Keratinocyte (primary cell): ENCODE measurements at regions not wholly inside any gene's neighbourhood (a gene's known extent, or its start where the extent isn't known, plus 50 kb on each side); places are given as distances from the start of the nearest gene placed in this dataset.

Source experiments
- EZH2 ChIP-seq: IDR thresholded peaks from one replicate; pipeline ENCODE4 v1.6.1; 2012; ENCODE audit warnings: inconsistent platforms, mild to moderate bottlenecking, low read length, moderate library complexity
- TF ChIP-seq, protein P1 (sequence below), 3 experiments: IDR thresholded peaks in 1 of 3; conservative IDR thresholded peaks in 1 of 3; optimal IDR thresholded peaks in 1 of 3; 2 replicates in 2 of 3; 3 replicates in 1 of 3; pipeline versions ENCODE3 to v1.5.1; 2011; ENCODE audit warnings: low read length in 3 of 3, mild to moderate bottlenecking in 3 of 3, moderate library complexity in 2 of 3, control low read depth in 1 of 3, inconsistent platforms in 1 of 3; ENCODE audit not compliant: insufficient read depth in 2 of 3; ENCODE audit errors: extremely low read depth in 1 of 3

DNA sequence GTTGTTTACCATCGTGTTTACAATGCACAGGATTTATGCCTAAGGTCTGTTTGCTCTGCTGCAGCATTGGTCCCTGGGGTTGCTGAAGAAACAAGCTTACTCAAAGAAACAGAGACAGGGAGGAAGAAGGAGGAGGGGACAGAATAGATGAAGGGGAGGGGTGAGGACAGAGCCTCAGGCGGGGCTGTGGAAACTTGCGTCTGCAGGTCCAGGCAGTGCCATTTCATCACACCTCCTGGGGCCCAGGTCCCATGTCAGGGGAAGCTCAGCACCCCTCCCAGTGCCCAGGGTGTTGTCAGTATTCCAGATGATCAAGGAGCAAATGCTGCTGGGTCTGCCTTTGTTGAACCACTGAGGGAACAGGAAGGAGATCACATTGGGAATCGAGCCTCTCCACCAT is 1406.8 kb downstream of the TBC1D22A start:
- no peak for TF ChIP-seq EZH2
- TF ChIP-seq, protein P1, sequence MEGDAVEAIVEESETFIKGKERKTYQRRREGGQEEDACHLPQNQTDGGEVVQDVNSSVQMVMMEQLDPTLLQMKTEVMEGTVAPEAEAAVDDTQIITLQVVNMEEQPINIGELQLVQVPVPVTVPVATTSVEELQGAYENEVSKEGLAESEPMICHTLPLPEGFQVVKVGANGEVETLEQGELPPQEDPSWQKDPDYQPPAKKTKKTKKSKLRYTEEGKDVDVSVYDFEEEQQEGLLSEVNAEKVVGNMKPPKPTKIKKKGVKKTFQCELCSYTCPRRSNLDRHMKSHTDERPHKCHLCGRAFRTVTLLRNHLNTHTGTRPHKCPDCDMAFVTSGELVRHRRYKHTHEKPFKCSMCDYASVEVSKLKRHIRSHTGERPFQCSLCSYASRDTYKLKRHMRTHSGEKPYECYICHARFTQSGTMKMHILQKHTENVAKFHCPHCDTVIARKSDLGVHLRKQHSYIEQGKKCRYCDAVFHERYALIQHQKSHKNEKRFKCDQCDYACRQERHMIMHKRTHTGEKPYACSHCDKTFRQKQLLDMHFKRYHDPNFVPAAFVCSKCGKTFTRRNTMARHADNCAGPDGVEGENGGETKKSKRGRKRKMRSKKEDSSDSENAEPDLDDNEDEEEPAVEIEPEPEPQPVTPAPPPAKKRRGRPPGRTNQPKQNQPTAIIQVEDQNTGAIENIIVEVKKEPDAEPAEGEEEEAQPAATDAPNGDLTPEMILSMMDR (optimal IDR thresholded peaks at IDR 0.05 in 1 of 3, IDR thresholded peaks at IDR 0.05 in 1 of 3, conservative IDR thresholded peaks at IDR 0.05 in 1 of 3; ENCODE audit: extremely low read depth in 1 of 3, insufficient read depth in 2 of 3, low read length in 3 of 3) = no peak
